Right lobe of liver (tissue), 6 donors: ENCODE measurements at regions not wholly inside any gene's neighbourhood (a gene's known extent, or its start where the extent isn't known, plus 50 kb on each side); places are given as distances from the start of the nearest gene placed in this dataset.

Experiments
- ATAC-seq, 4 donors: fragments of 200-7000 bp; cut with Tn5 transposase; one replicate each; pipeline ENCODE4 v1.9.1; 2020; ENCODE audit warnings: mild to moderate bottlenecking in 4 of 4, moderate library complexity in 4 of 4
- DNase-seq, 3 donors: peaks; one replicate each; pipeline ENCODE4 v3.0.0-alpha.2; 2020
- H3K27ac ChIP-seq, 3 donors: fragments of 200-600 bp; one replicate each; pipeline ENCODE4 v1.8.0; 2022
- H3K27me3 ChIP-seq, 2 donors: fragments of 200-600 bp; one replicate each; pipeline ENCODE4 v1.8.0; 2022
- H3K36me3 ChIP-seq, 4 donors: fragments of 200-600 bp; sonication (generic) in 1 of 4; one replicate each; pipeline versions ENCODE4 v1.5.1 to v1.8.0; 2017 to 2022; ENCODE audit warnings: control low read depth in 1 of 4
- H3K4me1 ChIP-seq, 4 donors: fragments of 200-600 bp; sonication (generic) in 1 of 4; one replicate each; pipeline versions ENCODE4 v1.5.1 to v1.8.0; 2017 to 2022; ENCODE audit warnings: control low read depth in 1 of 4
- H3K4me3 ChIP-seq, 3 donors: fragments of 200-600 bp; one replicate each; pipeline ENCODE4 v1.8.0; 2022
- H3K9me3 ChIP-seq, 4 donors: fragments of 200-600 bp; sonication (generic) in 1 of 4; one replicate each; pipeline versions ENCODE4 v1.5.1 to v1.8.0; 2017 to 2022; ENCODE audit warnings: control low read depth in 1 of 4
- POLR2A ChIP-seq: fragments of 450-650 bp; IDR thresholded peaks from one replicate; pipeline ENCODE4 v1.6.1; 2017; ENCODE audit warnings: antibody characterized with exemption, mild to moderate bottlenecking
- WGBS: methylation state at CpG from one replicate; pipeline ENCODE4 v1.1.6; 2018; ENCODE audit warnings: low coverage, low lambda C conversion rate; ENCODE audit not compliant: insufficient coverage; ENCODE audit errors: missing lambda C conversion rate; 5-methylcytosine and 5-hydroxymethylcytosine counted together
- intact Hi-C, 2 donors: fragments of 100-400 bp; cut with DNase I; formaldehyde crosslinking; loops; one replicate each; pipeline versions ENCODE4 v1.11.2 to v1.14.1; 2022
- TF ChIP-seq, protein P1 (sequence below), 4 donors: fragments of 200-600 bp in 3 of 4; fragments of 450-650 bp in 1 of 4; IDR thresholded peaks; one replicate each; pipeline versions ENCODE4 v1.5.1 to v1.8.0; 2016 to 2022; ENCODE audit warnings: antibody characterized with exemption in 4 of 4, mild to moderate bottlenecking in 2 of 4
- donor health status: DM: no; HTN: yes; CAD: no.
- donor health status: DM: no; HTN: no; CAD: no.
- donor health status: DM: no; HTN: no; CAD: no.
- donor health status: DM: no; HTN: yes; CAD: no.
- donor health status: DM: no; HTN: yes; CAD: no.

DNA sequence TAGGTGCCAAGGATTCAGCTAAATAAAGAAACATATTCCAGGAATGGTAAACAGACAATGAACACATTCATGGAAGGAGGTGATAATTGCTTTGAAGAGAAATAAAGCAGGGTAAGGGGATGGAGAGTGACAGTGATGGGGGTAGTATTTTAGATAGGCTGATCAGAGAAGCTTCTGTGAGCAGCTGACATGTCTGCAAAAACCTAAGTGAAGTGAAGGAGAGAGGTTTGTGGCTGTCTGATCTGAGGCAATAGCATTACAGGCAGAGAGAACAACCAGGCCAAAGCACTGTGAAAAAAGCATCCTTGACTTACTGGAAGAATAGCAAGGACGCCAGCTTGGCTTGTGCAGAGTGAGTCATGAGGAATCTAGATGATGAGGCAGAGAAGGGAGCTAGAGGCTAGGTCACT lies 271.9 kb upstream of the GATB start:
- intact Hi-C loops, result no loop called here
- no peaks in the 10 kb centered on the region for H3K9me3 ChIP-seq
- TF ChIP-seq, protein P1, sequence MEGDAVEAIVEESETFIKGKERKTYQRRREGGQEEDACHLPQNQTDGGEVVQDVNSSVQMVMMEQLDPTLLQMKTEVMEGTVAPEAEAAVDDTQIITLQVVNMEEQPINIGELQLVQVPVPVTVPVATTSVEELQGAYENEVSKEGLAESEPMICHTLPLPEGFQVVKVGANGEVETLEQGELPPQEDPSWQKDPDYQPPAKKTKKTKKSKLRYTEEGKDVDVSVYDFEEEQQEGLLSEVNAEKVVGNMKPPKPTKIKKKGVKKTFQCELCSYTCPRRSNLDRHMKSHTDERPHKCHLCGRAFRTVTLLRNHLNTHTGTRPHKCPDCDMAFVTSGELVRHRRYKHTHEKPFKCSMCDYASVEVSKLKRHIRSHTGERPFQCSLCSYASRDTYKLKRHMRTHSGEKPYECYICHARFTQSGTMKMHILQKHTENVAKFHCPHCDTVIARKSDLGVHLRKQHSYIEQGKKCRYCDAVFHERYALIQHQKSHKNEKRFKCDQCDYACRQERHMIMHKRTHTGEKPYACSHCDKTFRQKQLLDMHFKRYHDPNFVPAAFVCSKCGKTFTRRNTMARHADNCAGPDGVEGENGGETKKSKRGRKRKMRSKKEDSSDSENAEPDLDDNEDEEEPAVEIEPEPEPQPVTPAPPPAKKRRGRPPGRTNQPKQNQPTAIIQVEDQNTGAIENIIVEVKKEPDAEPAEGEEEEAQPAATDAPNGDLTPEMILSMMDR (IDR thresholded peaks at IDR 0.05), result no peak
- TF ChIP-seq POLR2A, result no peak
- H3K27ac ChIP-seq, result no peak overlapping the region
- no peaks in the 10 kb centered on the region for H3K4me1 ChIP-seq
- 44% methylated on average over 1 of the region's 1 CpG for WGBS
- DNase-seq (no peak), ATAC-seq (no peak)
- H3K4me3 ChIP-seq, result no peak overlapping the region
- H3K27me3 ChIP-seq, result no peaks in the 10 kb centered on the region
- H3K36me3 ChIP-seq, result no peaks in the 10 kb centered on the region

DNA sequence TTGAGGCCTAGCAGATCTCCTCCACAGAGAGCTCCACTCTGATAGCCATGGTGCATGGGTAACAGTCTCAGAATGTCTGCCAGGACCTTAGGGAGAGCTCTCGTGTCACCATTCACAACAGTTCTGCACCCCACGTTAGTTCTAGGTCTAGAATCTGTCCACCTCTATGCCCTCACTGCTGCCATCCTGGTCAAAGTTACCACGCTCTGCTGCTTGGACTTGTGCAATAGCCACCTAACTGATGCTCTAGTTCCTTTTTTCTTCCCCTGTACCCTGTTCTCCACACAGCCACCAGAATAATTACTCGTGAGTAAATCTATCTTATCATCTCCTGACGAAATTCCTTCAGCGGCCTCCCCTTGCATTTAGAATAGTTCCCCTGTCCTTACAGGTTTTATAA lies 268.8 kb upstream of the GATB start:
- Histone ChIP-seq H3K27me3 (no peaks in the 10 kb centered on the region), H3K9me3 (no peaks in the 10 kb centered on the region), H3K4me3 (no peak overlapping the region), H3K36me3 (no peaks in the 10 kb centered on the region), H3K27ac (no peak overlapping the region), H3K4me1 (no peaks in the 10 kb centered on the region)
- TF ChIP-seq, protein P1 (IDR thresholded peaks at IDR 0.05), result no peak
- no peak for TF ChIP-seq POLR2A
- intact Hi-C loops, result no loop called here
- no peak for ATAC-seq
- 76% methylated on average over 4 of the region's 6 CpGs for WGBS
- DNase-seq, result no peak

DNA sequence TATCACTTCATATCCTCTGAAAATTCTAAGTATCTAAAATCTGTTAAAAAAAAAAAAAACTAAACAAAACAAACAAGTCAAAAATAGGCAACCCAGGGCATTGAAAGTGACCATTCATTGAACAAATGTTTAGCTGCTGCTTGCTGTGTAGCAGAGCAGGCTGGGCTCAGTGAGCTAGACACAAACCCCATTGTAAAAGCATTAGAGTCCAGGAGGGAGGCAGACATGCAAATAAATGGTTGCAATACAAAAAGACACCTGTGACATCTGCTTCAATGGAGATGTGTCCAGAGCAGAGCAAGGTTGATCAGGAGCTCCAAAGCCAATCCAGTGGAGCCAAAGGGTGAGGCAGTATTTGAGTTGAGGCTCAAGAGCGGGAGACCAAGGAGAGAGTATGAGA lies 267.3 kb upstream of the GATB start:
- no peaks in the 10 kb centered on the region for H3K27me3 ChIP-seq
- DNase-seq (no peak), ATAC-seq (no peak)
- no peak overlapping the region for H3K27ac ChIP-seq
- WGBS, result 88% methylated on average over 1 of the region's 1 CpG
- no peak overlapping the region for H3K4me3 ChIP-seq
- H3K9me3 ChIP-seq, result no peaks in the 10 kb centered on the region
- intact Hi-C loops, result no loop called here
- no peaks in the 10 kb centered on the region for H3K36me3 ChIP-seq
- TF ChIP-seq POLR2A, result no peak
- TF ChIP-seq, protein P1 (IDR thresholded peaks at IDR 0.05), result no peak
- H3K4me1 ChIP-seq, result no peaks in the 10 kb centered on the region

DNA sequence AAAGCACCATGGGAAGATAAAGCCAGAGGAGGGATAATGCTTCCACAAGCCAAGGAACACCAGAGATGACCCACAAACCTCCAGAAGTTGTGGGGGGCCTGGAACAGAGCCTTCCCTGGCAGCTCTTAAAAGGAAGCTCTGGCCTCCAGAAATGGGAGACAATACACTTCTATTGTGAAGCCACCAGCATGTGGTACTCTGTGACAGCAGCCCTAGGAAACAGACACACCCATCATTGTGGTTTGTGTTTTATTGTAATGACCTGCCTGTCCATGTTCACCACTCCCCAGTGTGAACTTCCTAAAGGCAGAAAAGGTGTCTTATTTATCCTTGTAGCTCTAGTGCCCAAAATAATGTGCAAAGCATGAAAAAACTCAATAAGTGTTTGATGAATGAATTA lies 264.1 kb upstream of the GATB start:
- intact Hi-C loops, result no loop called here
- H3K36me3 ChIP-seq, result no peaks in the 10 kb centered on the region
- no peaks in the 10 kb centered on the region for H3K4me1 ChIP-seq
- DNase-seq (no peak), ATAC-seq (no peak)
- H3K27me3 ChIP-seq, result no peaks in the 10 kb centered on the region
- H3K27ac ChIP-seq, result no peak overlapping the region
- no peaks in the 10 kb centered on the region for H3K9me3 ChIP-seq
- H3K4me3 ChIP-seq, result no peak overlapping the region
- TF ChIP-seq, protein P1 (IDR thresholded peaks at IDR 0.05), result no peak
- TF ChIP-seq POLR2A, result no peak

DNA sequence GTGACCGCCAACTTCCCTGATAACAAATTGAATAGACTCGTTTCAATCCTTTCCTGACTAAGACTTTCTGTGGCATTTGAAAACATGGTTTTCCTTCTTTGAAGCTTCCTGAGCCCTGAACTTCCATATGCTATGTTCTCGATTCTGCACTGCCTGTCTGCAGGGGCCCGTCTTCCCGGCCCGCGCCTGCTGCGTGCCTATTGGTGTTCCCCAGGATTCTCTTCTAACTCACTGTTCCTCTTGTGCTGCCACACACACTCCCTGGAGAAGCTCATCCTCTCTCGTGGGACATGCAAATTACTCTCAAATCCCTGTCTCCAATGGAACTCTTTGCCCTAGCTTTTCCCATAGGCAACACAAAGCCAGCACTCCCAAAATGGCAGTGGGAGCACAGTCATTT lies 262.9 kb upstream of the GATB start:
- H3K27me3 ChIP-seq, result no peaks in the 10 kb centered on the region
- ATAC-seq, result peak in 1 of 4 donors; percentile 22
- intact Hi-C loops, result no loop called here
- 49% methylated on average over 8 of the region's 9 CpGs for WGBS
- H3K36me3 ChIP-seq, result no peaks in the 10 kb centered on the region
- no peak for TF ChIP-seq POLR2A
- TF ChIP-seq, protein P1 (IDR thresholded peaks at IDR 0.05), result no peak
- no peaks in the 10 kb centered on the region for H3K4me1 ChIP-seq
- DNase-seq, result no peak
- H3K27ac ChIP-seq, result no peak overlapping the region
- no peaks in the 10 kb centered on the region for H3K9me3 ChIP-seq
- H3K4me3 ChIP-seq, result no peak overlapping the region
